ENCODE measurements at regions not wholly inside any gene's neighbourhood (a gene's known extent, or its start where the extent isn't known, plus 50 kb on each side); places are given as distances from the start of the nearest gene placed in this dataset.
"Not testable (repeated sequence)": the region's sequence is repeated elsewhere in the genome, so short reads cannot be mapped to it uniquely, and the experiment has no call there.

DNA sequence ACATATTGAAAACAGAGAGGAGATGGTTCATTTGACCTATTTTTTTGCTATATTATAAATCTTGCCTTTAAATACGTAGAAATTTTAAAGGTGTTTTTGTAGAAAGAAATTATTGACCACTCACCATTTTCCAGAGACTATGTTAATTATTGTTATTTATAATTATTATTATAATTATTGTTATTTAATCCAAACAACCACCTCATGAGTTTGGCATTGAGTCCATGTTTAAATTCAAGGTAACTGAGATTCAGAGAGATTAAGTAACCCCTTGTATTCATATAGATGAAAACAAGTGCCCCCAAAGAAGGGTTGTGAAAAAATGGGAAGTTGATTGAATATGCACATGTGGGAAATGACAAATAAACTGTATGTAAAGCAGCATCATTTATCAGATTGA, 692.5 kb upstream of the MIR17HG start:
- BruUV-seq (replicated peaks) = no TSS peak
- 8% methylated on average over 1 of the region's 1 CpG for WGBS (ENCODE audit: insufficient coverage, low coverage, missing lambda C conversion rate)
- ChIA-PET CTCF (ENCODE audit: low intra/inter-chr PET ratio) (no interaction called here), POLR2A (no interaction called here)
- Histone ChIP-seq H3K9ac (ENCODE audit: insufficient read depth in 1 of 2, low read depth in 2 of 2, low read length in 2 of 2) (no peak overlapping the region), H3K27ac (ENCODE audit: extremely low read depth, low read depth, low read length) (no peak overlapping the region), H2AFZ (ENCODE audit: low read depth, low read length) (no peak overlapping the region), H3K4me2 (ENCODE audit: insufficient read depth, low read length) (no peak overlapping the region), H3K36me3 (ENCODE audit: control insufficient read depth, insufficient read depth, low read length) (no peaks in the 10 kb centered on the region), H3K4me1 (replicated peaks in 1 of 2; ENCODE audit: control insufficient read depth in 2 of 2, insufficient read depth in 2 of 2, low read length in 2 of 2) (no peaks in the 10 kb centered on the region), H3K27me3 (ENCODE audit: control insufficient read depth in 2 of 2, insufficient read depth in 2 of 2, low read length in 2 of 2) (no peaks in the 10 kb centered on the region), H3K4me3 (no peak overlapping the region), H3K79me2 (ENCODE audit: control insufficient read depth, insufficient read depth, low read length) (no peaks in the 10 kb centered on the region), H3K9me1 (ENCODE audit: control insufficient read depth, insufficient read depth, low read length) (no peaks in the 10 kb centered on the region), H3K9me3 (replicated peaks; ENCODE audit: control insufficient read depth, insufficient read depth, low read depth, low read length) (peaks cover 8% of the 10 kb centered on the region; the same call in 1 of the 2 replicates), H4K20me1 (replicated peaks; ENCODE audit: control insufficient read depth, insufficient read depth, low read length) (no peaks in the 10 kb centered on the region)
- in situ Hi-C loops (cut with MboI) = no loop called here
- TF ChIP-seq ZNF778 (CRISPR knock-in tag; IDR thresholded peaks at IDR 0.05) = peak; percentile 25; the same call in 1 of the 2 replicates
- no peak for TF ChIP-seq CSDE1 (IDR thresholded peaks at IDR 0.05)
- peak; percentile 98 for TF ChIP-seq TFAM (CRISPR knock-in tag; conservative IDR thresholded peaks at IDR 0.05)
- intact Hi-C loops (cut with micrococcal nuclease) = no loop called here
- no peak for FAIRE-seq
- ATAC-seq = no peak
- no peak for DNase-seq (ENCODE audit: extremely low read depth in 1 of 4, low spot score in 3 of 4)

DNA sequence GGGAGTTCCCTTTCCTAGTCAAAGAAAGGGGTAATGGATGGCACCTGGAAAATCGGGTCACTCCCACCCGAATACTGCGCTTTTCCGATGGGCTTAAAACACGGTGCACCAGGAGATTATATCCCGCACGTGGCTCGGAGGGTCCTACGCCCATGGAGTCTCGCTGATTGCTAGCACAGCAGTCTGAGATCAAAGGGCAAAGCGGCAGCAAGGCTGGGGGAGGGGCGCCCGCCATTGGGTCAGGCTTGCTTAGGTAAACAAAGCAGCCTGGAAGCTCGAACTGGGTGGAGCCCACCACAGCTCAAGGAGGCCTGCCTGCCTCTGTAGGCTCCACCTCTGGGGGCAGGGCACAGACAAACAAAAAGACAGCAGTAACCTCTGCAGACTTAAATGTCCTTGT, 683.3 kb upstream of the MIR17HG start:
- 2% methylated on average over 14 of the region's 14 CpGs for WGBS (ENCODE audit: insufficient coverage, low coverage, missing lambda C conversion rate)

More for the DNA sequence above, 683.3 kb upstream of the MIR17HG start:
- H3K9ac ChIP-seq (ENCODE audit: insufficient read depth in 1 of 2, low read depth in 2 of 2, low read length in 2 of 2); H3K36me3 ChIP-seq (ENCODE audit: control insufficient read depth, insufficient read depth, low read length); H3K9me1 ChIP-seq (ENCODE audit: control insufficient read depth, insufficient read depth, low read length); H3K9me3 ChIP-seq (replicated peaks; ENCODE audit: control insufficient read depth, insufficient read depth, low read depth, low read length); POLR2A ChIA-PET; H3K4me1 ChIP-seq (replicated peaks in 1 of 2; ENCODE audit: control insufficient read depth in 2 of 2, insufficient read depth in 2 of 2, low read length in 2 of 2); intact Hi-C loops (cut with micrococcal nuclease); FAIRE-seq; H3K4me3 ChIP-seq; H3K79me2 ChIP-seq (ENCODE audit: control insufficient read depth, insufficient read depth, low read length); in situ Hi-C loops (cut with MboI); H3K27me3 ChIP-seq (ENCODE audit: control insufficient read depth in 2 of 2, insufficient read depth in 2 of 2, low read length in 2 of 2); DNase-seq (ENCODE audit: extremely low read depth in 1 of 4, low spot score in 3 of 4); H3K27ac ChIP-seq (ENCODE audit: extremely low read depth, low read depth, low read length); H2AFZ ChIP-seq (ENCODE audit: low read depth, low read length); H3K4me2 ChIP-seq (ENCODE audit: insufficient read depth, low read length); CTCF ChIA-PET (ENCODE audit: low intra/inter-chr PET ratio); H4K20me1 ChIP-seq (replicated peaks; ENCODE audit: control insufficient read depth, insufficient read depth, low read length); BruUV-seq (replicated peaks); ATAC-seq: not testable (repeated sequence)
- TF ChIP-seq DMBX1 (CRISPR knock-in tag; IDR thresholded peaks at IDR 0.05; ENCODE audit: borderline replicate concordance) = 0 out of 2 replicates have a peak, but pooled peaks have one; percentile 42
- peak in 1 of 2 experiments; percentile 54; a peak in 1 of 4 replicates for TF ChIP-seq FOXA3 (CRISPR knock-in tag; conservative IDR thresholded peaks at IDR 0.05 in 1 of 2, IDR thresholded peaks at IDR 0.05 in 1 of 2)

All from K562 (cell line).